ENCODE measurements at regions not wholly inside any gene's neighbourhood (a gene's known extent, or its start where the extent isn't known, plus 50 kb on each side); places are given as distances from the start of the nearest gene placed in this dataset.

- Mint-ChIP-seq H3K27ac (no peak overlapping the region), H3K4me1 (ENCODE audit: low read depth) (peaks cover 3% of the 10 kb centered on the region), H3K4me3 (no peak overlapping the region), H3K9me3 (no peaks in the 10 kb centered on the region), H3K36me3 (no peaks in the 10 kb centered on the region), H3K27me3 (peaks cover 31% of the 10 kb centered on the region)
- intact Hi-C loops (cut with micrococcal nuclease): loop anchor here (10.0 kb wide), 1 partner anchor 584 kb away; no protein-coding TSS in a partner anchor
- DNase-seq: no peak
- CTCF ChIA-PET: interaction anchor here (0.6 to 0.8 kb wide), 2 partner anchors 456 kb away, joined by 3 read pairs; no protein-coding TSS in a partner anchor
- POLR2A ChIA-PET: no interaction called here
Measured at GRCh38 chr13:27370305-27370872, 54.0 kb upstream of the GTF3A start.

- H3K4me3 Mint-ChIP-seq: no peak overlapping the region
- no peaks in the 10 kb centered on the region for H3K9me3 Mint-ChIP-seq
- CTCF ChIA-PET: interaction anchor here (0.9 to 10.3 kb wide), 5 partner anchors 9 to 455 kb away, joined by 3 to 209 read pairs (median 5); no protein-coding TSS in a partner anchor
- H3K4me1 Mint-ChIP-seq (ENCODE audit: low read depth): peaks cover 5% of the 10 kb centered on the region
- intact Hi-C loops (cut with micrococcal nuclease): loop anchor here (10.0 kb wide), 1 partner anchor 583 kb away; no protein-coding TSS in a partner anchor
- H3K27ac Mint-ChIP-seq: no peak overlapping the region
- no peaks in the 10 kb centered on the region for H3K36me3 Mint-ChIP-seq
- H3K27me3 Mint-ChIP-seq: peaks cover 28% of the 10 kb centered on the region
- POLR2A ChIA-PET: no interaction called here
- DNase-seq: no peak
Measured at GRCh38 chr13:27371932-27372331, 52.5 kb upstream of the GTF3A start.

DNA sequence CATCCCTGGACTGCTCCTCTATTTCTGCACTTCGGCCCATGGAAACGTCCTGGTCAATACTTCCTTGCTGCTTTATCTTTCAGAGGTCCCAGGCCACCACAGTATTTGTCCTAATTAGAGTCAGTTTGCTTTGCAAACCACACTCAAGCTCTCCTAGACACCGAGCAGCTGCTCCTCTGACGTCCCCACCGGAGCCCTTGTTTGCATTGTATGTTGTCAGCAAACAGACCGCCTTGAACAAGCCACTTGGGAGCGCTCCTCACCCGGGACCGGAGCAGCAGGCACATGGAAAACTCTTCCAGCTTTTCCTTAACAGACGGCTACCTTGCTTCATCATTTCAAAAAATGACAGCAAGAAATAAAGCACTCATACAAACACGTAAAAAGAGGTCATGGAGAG lies 51.5 kb upstream of the GTF3A start:
- POLR2A ChIA-PET: no interaction called here
- peaks cover 5% of the 10 kb centered on the region for H3K4me1 Mint-ChIP-seq (ENCODE audit: low read depth)
- peaks cover 22% of the 10 kb centered on the region for H3K27me3 Mint-ChIP-seq
- H3K4me3 Mint-ChIP-seq: no peak overlapping the region
- no peak overlapping the region for H3K27ac Mint-ChIP-seq
- intact Hi-C loops (cut with micrococcal nuclease): loop anchor here (10.0 kb wide), 1 partner anchor 582 kb away; no protein-coding TSS in a partner anchor
- CTCF ChIA-PET: interaction anchor here (0.9 to 10.3 kb wide), 6 partner anchors 12 to 611 kb away, joined by 3 to 209 read pairs (median 14); no protein-coding TSS in a partner anchor
- H3K9me3 Mint-ChIP-seq: no peaks in the 10 kb centered on the region
- DNase-seq: no peak
- no peaks in the 10 kb centered on the region for H3K36me3 Mint-ChIP-seq

DNA sequence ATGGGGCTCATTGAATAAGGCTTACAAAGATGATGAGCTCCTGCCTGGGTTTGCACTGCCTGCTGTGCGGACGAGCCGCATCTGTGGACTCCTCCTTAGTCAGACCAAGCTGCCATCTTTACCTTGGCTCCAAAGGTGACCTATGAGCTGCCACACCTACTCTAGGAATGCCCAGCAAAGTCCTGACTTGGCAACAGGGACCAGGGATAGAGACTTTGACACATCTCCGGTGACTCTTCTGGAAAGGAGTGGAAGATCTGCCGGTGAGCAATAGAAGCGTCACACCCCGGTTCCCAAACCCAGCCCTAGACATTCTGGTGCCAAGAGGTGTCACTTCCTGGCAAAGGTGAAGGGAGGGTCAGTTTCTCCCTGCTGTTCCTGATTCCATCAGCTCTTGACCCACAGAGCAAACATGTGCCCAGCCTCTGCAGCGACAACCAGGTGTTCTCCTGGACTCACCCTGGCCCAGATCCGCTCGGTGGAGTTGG lies 50.2 kb upstream of the GTF3A start:
- Mint-ChIP-seq H3K4me3 (no peak overlapping the region), H3K27me3 (peaks cover 20% of the 10 kb centered on the region), H3K27ac (no peak overlapping the region), H3K4me1 (ENCODE audit: low read depth) (peaks cover 5% of the 10 kb centered on the region), H3K36me3 (no peaks in the 10 kb centered on the region), H3K9me3 (no peaks in the 10 kb centered on the region)
- ChIA-PET POLR2A (no interaction called here), CTCF (interaction anchor here (0.6 to 10.3 kb wide), 13 partner anchors 11 to 609 kb away, joined by 3 to 209 read pairs (median 5); partner anchors contain the start of genes LNX2 and RASL11A)
- intact Hi-C loops (cut with micrococcal nuclease): loop anchor here (2.0 to 10.0 kb wide), 3 partner anchors 51 to 581 kb away; partner anchors contain the start of gene GTF3A
- no peak for DNase-seq
